K562 (cell line): ENCODE measurements at regions not wholly inside any gene's neighbourhood (a gene's known extent, or its start where the extent isn't known, plus 50 kb on each side); places are given as distances from the start of the nearest gene placed in this dataset.
A peak's percentile ranks its signal among the peaks of the same experiment; 100 is the strongest.

ENCODE experiments used
- ATAC-seq: fragments of 200-7000 bp; cut with Tn5 transposase; 3 replicates; pipeline ENCODE4 v1.9.1; 2020; ENCODE audit warnings: moderate library complexity
- BruUV-seq: library from RNA; stranded (reverse); fragments of 400-500 nt; replicated peaks from 2 replicates; lab custom pipeline; 2021; lab: Mats Ljungman, UMichigan
- CTCF ChIA-PET: fragments of 300-600 bp; formaldehyde crosslinking; extraction: SDS; loops from one replicate; lab custom pipeline; 2021; ENCODE audit warnings: low intra/inter-chr PET ratio; lab: Yijun Ruan, JAX
- POLR2A ChIA-PET: fragments of 300-600, 350-650 bp; sonication (Branson Sonifier 250); formaldehyde crosslinking; extraction: SDS; loops from one replicate; lab custom pipeline; 2021; ENCODE audit warnings: antibody characterized with exemption, inconsistent platforms; lab: Yijun Ruan, JAX
- DNase-seq, 4 experiments: peaks; one replicate each; pipeline versions ENCODE4 v3.0.0 to v3.0.0-alpha.2; 2011 to 2018; ENCODE audit warnings: low spot score in 3 of 4, mixed read lengths in 3 of 4; ENCODE audit errors: extremely low read depth in 1 of 4
- FAIRE-seq: peaks from 2 replicates; lab custom pipeline; 2011; peaks lifted over from hg19 to GRCh38; lab: Jason Lieb, UNC
- H2AFZ ChIP-seq: 2 replicates; pipeline ENCODE4 v1.6.0; 2011; ENCODE audit warnings: low read depth, low read length, control low read depth, inconsistent platforms
- H3K27ac ChIP-seq: fragments of 200-600 bp; 3 replicates; pipeline ENCODE4 v1.8.0; 2011; ENCODE audit warnings: low read depth, mild to moderate bottlenecking, control low read depth, inconsistent platforms, low read length, moderate library complexity, mixed read lengths; ENCODE audit errors: extremely low read depth
- H3K27me3 ChIP-seq, 2 experiments: fragments of 300-600 bp in 1 of 2; 2 replicates in 1 of 2; 3 replicates in 1 of 2; pipeline versions ENCODE4 v1.6.0 to v1.8.0; 2011; ENCODE audit warnings: inconsistent platforms in 2 of 2, low read length in 2 of 2, mild to moderate bottlenecking in 1 of 2, mixed read lengths in 1 of 2, moderate library complexity in 1 of 2; ENCODE audit not compliant: control insufficient read depth in 2 of 2, insufficient read depth in 2 of 2
- H3K36me3 ChIP-seq: fragments of 300-600 bp; 3 replicates; pipeline ENCODE4 v1.8.0; 2011; ENCODE audit warnings: mild to moderate bottlenecking, low read length, inconsistent platforms; ENCODE audit not compliant: control insufficient read depth, insufficient read depth
- H3K4me1 ChIP-seq, 2 experiments: fragments of 200-600 bp in 1 of 2; replicated peaks in 1 of 2; 2 replicates in 1 of 2; 3 replicates in 1 of 2; pipeline versions ENCODE4 v1.5.1 to v1.8.0; 2011; ENCODE audit warnings: inconsistent platforms in 2 of 2, low read length in 2 of 2, mild to moderate bottlenecking in 1 of 2, mixed read lengths in 1 of 2, moderate library complexity in 1 of 2; ENCODE audit not compliant: control insufficient read depth in 2 of 2, insufficient read depth in 2 of 2
- H3K4me2 ChIP-seq: 2 replicates; pipeline ENCODE4 v1.6.1; 2011; ENCODE audit warnings: low read length, control low read depth, inconsistent platforms, mixed read lengths; ENCODE audit not compliant: insufficient read depth
- H3K4me3 ChIP-seq: fragments of 200-600 bp; sonication (generic), shearing (Covaris generic); 2 replicates; pipeline ENCODE4 v1.5.1; 2016; ENCODE audit warnings: control low read depth, inconsistent platforms
- H3K79me2 ChIP-seq: fragments of 200-600 bp; 3 replicates; pipeline ENCODE4 v1.8.0; 2011; ENCODE audit warnings: low read length, inconsistent platforms; ENCODE audit not compliant: control insufficient read depth, insufficient read depth
- H3K9ac ChIP-seq, 2 experiments: 2 replicates each; pipeline versions ENCODE4 v1.6.0 to v1.6.1; 2011; ENCODE audit warnings: low read depth in 2 of 2, low read length in 2 of 2, control low read depth in 1 of 2, inconsistent platforms in 1 of 2, mild to moderate bottlenecking in 1 of 2, mixed read lengths in 1 of 2; ENCODE audit not compliant: insufficient read depth in 1 of 2
- H3K9me1 ChIP-seq: one replicate; pipeline ENCODE4 v1.6.0; 2011; ENCODE audit warnings: inconsistent platforms, mild to moderate bottlenecking, low read length, moderate library complexity; ENCODE audit not compliant: control insufficient read depth, insufficient read depth
- H3K9me3 ChIP-seq: replicated peaks from 2 replicates; pipeline ENCODE4 v1.5.1; 2011; ENCODE audit warnings: low read depth, low read length, inconsistent platforms; ENCODE audit not compliant: control insufficient read depth, insufficient read depth
- H4K20me1 ChIP-seq: replicated peaks from 2 replicates; pipeline ENCODE4 v1.6.1; 2011; ENCODE audit warnings: low read length, inconsistent platforms, mixed read lengths; ENCODE audit not compliant: control insufficient read depth, insufficient read depth
- NCOA1 ChIP-seq: fragments of 450-650 bp; IDR thresholded peaks from 2 replicates; pipeline ENCODE4 v1.6.1; 2016; ENCODE audit warnings: low read depth
- SMC3 ChIP-seq: conservative IDR thresholded peaks from 2 replicates; pipeline ENCODE4 v1.6.1; 2011; ENCODE audit warnings: low read depth, low read length, improper control_type of control experiment; ENCODE audit not compliant: insufficient read depth
- ZNF146 ChIP-seq: IDR thresholded peaks from one replicate; pipeline ENCODE4 v1.6.1; 2018; ENCODE audit warnings: missing compliant biosample characterization; ENCODE audit not compliant: unreplicated experiment
- WGBS: fragments of 100-300 bp; shearing (Covaris generic); methylation state at CpG from one replicate; pipeline ENCODE4 v1.1.6; 2016; ENCODE audit warnings: low coverage, mixed read lengths; ENCODE audit not compliant: insufficient coverage; ENCODE audit errors: missing lambda C conversion rate; 5-methylcytosine and 5-hydroxymethylcytosine counted together
- in situ Hi-C: fragments of 300-500 bp; cut with MboI; formaldehyde crosslinking; loops from 4 replicates; pipeline ENCODE4 v1.15.0; 2018; ENCODE audit warnings: inconsistent platforms, mixed read lengths
- intact Hi-C: fragments of 100-400 bp; cut with micrococcal nuclease; formaldehyde crosslinking; loops from 2 replicates; pipeline ENCODE4 v1.14.2; 2022
- TF ChIP-seq, protein P1 (sequence below): fragments of 450-650 bp; formaldehyde crosslinking; IDR thresholded peaks from 2 replicates; pipeline ENCODE4 v1.4.0; 2020; ENCODE audit warnings: mild to moderate bottlenecking, mixed read lengths

DNA sequence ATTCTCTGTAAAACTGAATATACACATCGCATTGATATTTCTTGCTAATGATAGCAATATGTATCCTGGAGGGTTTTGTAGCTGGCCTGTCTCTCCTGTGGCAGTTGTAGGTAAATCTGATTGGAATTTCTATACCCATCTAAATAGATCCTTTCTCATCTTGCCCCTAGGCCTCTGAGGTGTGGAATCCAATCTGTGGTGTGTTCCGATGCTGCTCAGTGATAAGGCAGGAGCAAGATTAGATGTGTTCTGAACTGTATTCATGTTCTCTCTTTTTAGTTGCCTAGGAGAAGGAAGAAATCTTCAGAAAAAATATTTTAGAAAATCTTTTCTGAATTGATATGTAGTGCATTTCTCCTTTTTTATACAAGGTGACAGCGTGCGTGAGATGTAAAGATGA, 507.5 kb downstream of the NR2F1-AS1 start:
- no peaks in the 10 kb centered on the region for H3K79me2 ChIP-seq
- ChIA-PET CTCF (no interaction called here), POLR2A (no interaction called here)
- H3K27ac ChIP-seq, result no peak overlapping the region
- H3K4me1 ChIP-seq, result no peaks in the 10 kb centered on the region
- H3K9me1 ChIP-seq, result no peaks in the 10 kb centered on the region
- H2AFZ ChIP-seq, result no peak overlapping the region
- in situ Hi-C loops (no loop called here), intact Hi-C loops (no loop called here)
- WGBS, result 3% methylated on average over 4 of the region's 4 CpGs
- BruUV-seq, result no TSS peak
- no peak overlapping the region for H3K4me3 ChIP-seq
- no peak overlapping the region for H3K9ac ChIP-seq
- no peaks in the 10 kb centered on the region for H3K9me3 ChIP-seq
- no peaks in the 10 kb centered on the region for H4K20me1 ChIP-seq
- TF ChIP-seq ZNF146 (CRISPR knock-in tag), result no peak
- TF ChIP-seq NCOA1, result no peak
- FAIRE-seq (no peak), ATAC-seq (no peak), DNase-seq (no peak)
- no peaks in the 10 kb centered on the region for H3K36me3 ChIP-seq
- no peaks in the 10 kb centered on the region for H3K27me3 ChIP-seq
- no peak overlapping the region for H3K4me2 ChIP-seq

DNA sequence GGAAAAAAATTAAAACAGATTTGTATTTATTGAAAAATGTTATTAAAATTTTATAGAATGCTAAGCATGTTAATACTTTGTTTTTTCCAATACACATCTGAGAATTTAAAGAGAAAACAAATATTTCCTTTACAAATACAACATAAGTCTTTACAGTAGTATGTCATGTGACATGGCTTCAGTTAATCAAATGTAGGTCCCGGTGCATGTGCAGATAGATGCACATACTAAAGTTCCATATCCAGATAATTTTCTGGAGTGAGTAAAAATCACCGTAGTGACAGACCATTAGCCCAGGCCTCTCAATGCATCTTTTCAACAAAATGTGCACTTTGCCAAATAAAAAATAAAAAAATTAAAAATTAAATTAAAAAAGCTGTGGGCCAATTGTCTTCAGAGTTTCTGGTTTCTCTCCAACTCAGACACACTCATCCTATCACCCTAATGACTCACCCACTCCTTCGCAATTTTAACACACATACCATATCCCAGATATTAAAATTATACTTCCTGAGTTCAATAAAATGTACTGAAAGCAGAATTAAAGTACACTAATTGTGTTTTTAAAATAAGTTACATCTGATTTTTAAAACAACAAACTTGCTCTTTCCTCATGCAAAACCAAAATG, 508.1 kb downstream of the NR2F1-AS1 start:
- H3K4me1 ChIP-seq, result no peaks in the 10 kb centered on the region
- no peak overlapping the region for H3K4me3 ChIP-seq
- H3K79me2 ChIP-seq, result no peaks in the 10 kb centered on the region
- FAIRE-seq (no peak), DNase-seq (no peak), ATAC-seq (no peak)
- H3K9me3 ChIP-seq, result no peaks in the 10 kb centered on the region
- H3K27me3 ChIP-seq, result no peaks in the 10 kb centered on the region
- H3K36me3 ChIP-seq, result no peaks in the 10 kb centered on the region
- ChIA-PET CTCF (no interaction called here), POLR2A (no interaction called here)
- H3K27ac ChIP-seq, result no peak overlapping the region
- no peak overlapping the region for H3K4me2 ChIP-seq
- BruUV-seq, result no TSS peak
- H3K9me1 ChIP-seq, result no peaks in the 10 kb centered on the region
- intact Hi-C loops, result no loop called here
- no peaks in the 10 kb centered on the region for H4K20me1 ChIP-seq
- no peak overlapping the region for H2AFZ ChIP-seq
- 0% methylated on average over 3 of the region's 3 CpGs for WGBS
- TF ChIP-seq SMC3, result no peak
- TF ChIP-seq, protein P1, sequence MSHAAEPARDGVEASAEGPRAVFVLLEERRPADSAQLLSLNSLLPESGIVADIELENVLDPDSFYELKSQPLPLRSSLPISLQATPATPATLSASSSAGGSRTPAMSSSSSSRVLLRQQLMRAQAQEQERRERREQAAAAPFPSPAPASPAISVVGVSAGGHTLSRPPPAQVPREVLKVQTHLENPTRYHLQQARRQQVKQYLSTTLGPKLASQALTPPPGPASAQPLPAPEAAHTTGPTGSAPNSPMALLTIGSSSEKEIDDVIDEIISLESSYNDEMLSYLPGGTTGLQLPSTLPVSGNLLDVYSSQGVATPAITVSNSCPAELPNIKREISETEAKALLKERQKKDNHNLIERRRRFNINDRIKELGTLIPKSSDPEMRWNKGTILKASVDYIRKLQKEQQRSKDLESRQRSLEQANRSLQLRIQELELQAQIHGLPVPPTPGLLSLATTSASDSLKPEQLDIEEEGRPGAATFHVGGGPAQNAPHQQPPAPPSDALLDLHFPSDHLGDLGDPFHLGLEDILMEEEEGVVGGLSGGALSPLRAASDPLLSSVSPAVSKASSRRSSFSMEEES (CRISPR knock-in tag), result peak; percentile 56; the same call in 1 of the 2 replicates
- no peak overlapping the region for H3K9ac ChIP-seq
- in situ Hi-C loops, result no loop called here
